Esophagus mucosa (tissue), 1 donor: ENCODE measurements at regions not wholly inside any gene's neighbourhood (a gene's known extent, or its start where the extent isn't known, plus 50 kb on each side); places are given as distances from the start of the nearest gene placed in this dataset.

Source experiments
- ATAC-seq: fragments of 200-7000 bp; cut with Tn5 transposase; one replicate; pipeline ENCODE4 v1.9.1; 2020
- donor health status: DM: yes; HTN: yes; CAD: no.

GRCh38 chr9:694403-695154 is 146.9 kb upstream of the DMRT1 start:
- ATAC-seq = peak; percentile 83

GRCh38 chr9:695252-695651 is 146.2 kb upstream of the DMRT1 start:
- ATAC-seq = peak; percentile 2

GRCh38 chr9:696332-697323 is 144.9 kb upstream of the DMRT1 start:
- ATAC-seq = peak; percentile 30

GRCh38 chr9:698276-698675 is 143.2 kb upstream of the DMRT1 start:
- ATAC-seq = no peak

GRCh38 chr9:698954-699353 is 142.5 kb upstream of the DMRT1 start:
- no peak for ATAC-seq

GRCh38 chr9:699396-699795 is 142.1 kb upstream of the DMRT1 start:
- no peak for ATAC-seq

- ATAC-seq = no peak
Observed at GRCh38 chr9:700365-701282, 140.9 kb upstream of the DMRT1 start.

- no peak for ATAC-seq
Observed at GRCh38 chr9:703392-703791, 138.1 kb upstream of the DMRT1 start.

GRCh38 chr9:706073-706472 is 135.4 kb upstream of the DMRT1 start:
- ATAC-seq = peak; percentile 16

- ATAC-seq = peak; percentile 71
Observed at GRCh38 chr9:706606-707459, 134.7 kb upstream of the DMRT1 start.

GRCh38 chr9:708182-708550 is 133.3 kb upstream of the DMRT1 start:
- ATAC-seq = no peak

- ATAC-seq = no peak
Observed at GRCh38 chr9:708551-709432, 132.7 kb upstream of the DMRT1 start.

GRCh38 chr9:710951-711745 is 130.3 kb upstream of the DMRT1 start:
- ATAC-seq = no peak

- no peak for ATAC-seq
Observed at GRCh38 chr9:711761-712553, 129.5 kb upstream of the DMRT1 start.

- no peak for ATAC-seq
Observed at GRCh38 chr9:712643-713042, 128.9 kb upstream of the DMRT1 start.

GRCh38 chr9:713091-713490 is 128.4 kb upstream of the DMRT1 start:
- ATAC-seq = no peak

- ATAC-seq = no peak
Observed at GRCh38 chr9:714675-715074, 126.8 kb upstream of the DMRT1 start.

- ATAC-seq = no peak
Observed at GRCh38 chr9:715300-715699, 126.2 kb upstream of the DMRT1 start.
